Testis (tissue), 2 donors: ENCODE measurements at regions not wholly inside any gene's neighbourhood (a gene's known extent, or its start where the extent isn't known, plus 50 kb on each side); places are given as distances from the start of the nearest gene placed in this dataset.

Source experiments
- DNase-seq: peaks from one replicate; pipeline ENCODE4 v3.0.0-alpha.2; 2019
- H3K27ac ChIP-seq, 2 donors: fragments of 200-600 bp; sonication (generic); one replicate each; pipeline ENCODE4 v1.5.1; 2019
- H3K27me3 ChIP-seq: fragments of 200-600 bp; sonication (generic); one replicate; pipeline ENCODE4 v1.5.1; 2019
- H3K36me3 ChIP-seq: fragments of 200-600 bp; sonication (generic); one replicate; pipeline ENCODE4 v1.5.1; 2017; ENCODE audit warnings: low read depth; ENCODE audit errors: missing control alignments
- H3K4me1 ChIP-seq: fragments of 200-600 bp; sonication (generic); one replicate; pipeline ENCODE4 v1.5.1; 2019
- H3K4me3 ChIP-seq, 2 donors: fragments of 200-600 bp; sonication (generic); one replicate each; pipeline ENCODE4 v1.5.1; 2017 to 2019
- H3K9me3 ChIP-seq: fragments of 200-600 bp; sonication (generic); one replicate; pipeline ENCODE4 v1.5.1; 2017
- POLR2A ChIP-seq: fragments of 450-650 bp; IDR thresholded peaks from one replicate; pipeline ENCODE4 v1.6.1; 2017; ENCODE audit warnings: antibody characterized with exemption, mild to moderate bottlenecking, moderate library complexity
- WGBS, 2 donors: methylation state at CpG; one replicate each; pipeline ENCODE4 v1.1.5; 2018; 5-methylcytosine and 5-hydroxymethylcytosine counted together
- intact Hi-C: fragments of 100-400 bp; cut with DNase I; formaldehyde crosslinking; loops from one replicate; pipeline ENCODE4 v1.15.1; 2023; ENCODE audit warnings: low total_unique reads
- TF ChIP-seq, protein P1 (sequence below), 3 experiments: fragments of 450-650 bp in 2 of 3; fragments of 200-600 bp in 1 of 3; sonication (generic) in 1 of 3; IDR thresholded peaks; one replicate each; pipeline ENCODE4 v1.5.1; 2016 to 2019; ENCODE audit warnings: antibody characterized with exemption in 3 of 3, mild to moderate bottlenecking in 2 of 3, moderate library complexity in 1 of 3

DNA sequence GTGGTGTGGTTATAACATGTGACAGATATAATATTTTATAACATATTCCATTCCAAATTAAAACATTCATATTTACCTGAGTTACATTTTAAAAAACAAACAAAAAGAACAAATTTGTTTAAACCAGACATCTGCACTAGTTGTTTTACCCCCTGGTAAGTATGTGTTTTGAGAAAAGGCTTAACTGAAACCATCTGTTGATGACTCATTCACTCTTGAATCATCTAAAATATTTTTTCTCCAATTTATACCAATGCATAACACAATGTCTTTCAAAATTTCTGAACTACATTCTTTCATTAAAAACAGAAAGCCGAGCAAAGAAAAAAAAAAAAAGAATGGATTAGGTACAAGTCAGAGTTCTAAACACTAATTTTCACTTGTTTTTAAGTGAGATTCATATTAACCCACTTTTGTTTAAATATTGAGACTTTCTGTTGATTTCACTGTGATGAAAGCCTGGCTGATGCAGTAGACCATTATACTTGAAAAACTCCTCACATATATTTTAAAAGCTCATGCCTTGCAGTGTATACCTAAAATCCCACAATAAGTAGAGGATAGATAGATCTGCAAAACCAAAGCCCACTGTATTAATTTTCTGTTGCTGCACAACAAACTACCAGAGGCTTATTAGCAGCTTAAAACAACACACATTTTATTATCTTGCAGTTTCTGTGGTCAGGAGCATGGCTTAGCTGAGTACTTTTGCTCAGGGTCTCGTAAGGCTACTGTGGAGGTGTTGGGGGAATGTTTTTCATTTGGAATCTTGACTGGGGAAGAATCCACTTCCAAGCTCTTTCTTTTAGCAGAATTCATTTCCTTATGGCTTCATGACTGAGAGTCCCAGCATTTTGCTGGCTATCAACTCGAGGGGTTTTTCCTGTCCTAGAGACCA is 221.5 kb downstream of the PCDH18 start:
- Histone ChIP-seq H3K36me3 (no peaks in the 10 kb centered on the region), H3K4me1 (no peaks in the 10 kb centered on the region), H3K27ac (no peak overlapping the region), H3K27me3 (no peaks in the 10 kb centered on the region), H3K9me3 (no peaks in the 10 kb centered on the region), H3K4me3 (no peak overlapping the region)
- intact Hi-C loops = no loop called here
- WGBS, 2 donors = 71 to 73% methylated on average over 3 of the region's 3 CpGs
- DNase-seq = no peak
- TF ChIP-seq, protein P1, sequence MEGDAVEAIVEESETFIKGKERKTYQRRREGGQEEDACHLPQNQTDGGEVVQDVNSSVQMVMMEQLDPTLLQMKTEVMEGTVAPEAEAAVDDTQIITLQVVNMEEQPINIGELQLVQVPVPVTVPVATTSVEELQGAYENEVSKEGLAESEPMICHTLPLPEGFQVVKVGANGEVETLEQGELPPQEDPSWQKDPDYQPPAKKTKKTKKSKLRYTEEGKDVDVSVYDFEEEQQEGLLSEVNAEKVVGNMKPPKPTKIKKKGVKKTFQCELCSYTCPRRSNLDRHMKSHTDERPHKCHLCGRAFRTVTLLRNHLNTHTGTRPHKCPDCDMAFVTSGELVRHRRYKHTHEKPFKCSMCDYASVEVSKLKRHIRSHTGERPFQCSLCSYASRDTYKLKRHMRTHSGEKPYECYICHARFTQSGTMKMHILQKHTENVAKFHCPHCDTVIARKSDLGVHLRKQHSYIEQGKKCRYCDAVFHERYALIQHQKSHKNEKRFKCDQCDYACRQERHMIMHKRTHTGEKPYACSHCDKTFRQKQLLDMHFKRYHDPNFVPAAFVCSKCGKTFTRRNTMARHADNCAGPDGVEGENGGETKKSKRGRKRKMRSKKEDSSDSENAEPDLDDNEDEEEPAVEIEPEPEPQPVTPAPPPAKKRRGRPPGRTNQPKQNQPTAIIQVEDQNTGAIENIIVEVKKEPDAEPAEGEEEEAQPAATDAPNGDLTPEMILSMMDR (IDR thresholded peaks at IDR 0.05) = no peak
- TF ChIP-seq POLR2A = no peak

DNA sequence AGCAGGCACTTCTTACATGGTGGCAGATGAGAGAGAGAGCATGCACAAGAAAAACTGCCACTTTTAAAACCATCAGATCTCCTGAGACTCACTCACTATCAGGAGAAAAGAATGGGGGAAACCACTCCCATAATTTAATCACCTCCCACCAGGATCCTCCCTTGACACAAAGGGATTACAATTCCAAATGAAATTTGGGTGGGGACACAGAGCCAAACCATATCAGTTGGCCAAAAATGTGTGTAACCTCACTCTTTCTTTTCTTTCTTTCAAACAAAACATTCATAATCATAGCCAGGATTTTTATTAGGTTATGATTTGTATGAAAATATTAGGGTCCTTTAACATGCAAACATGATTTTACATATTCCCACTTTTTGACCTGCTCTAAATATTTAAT is 222.1 kb downstream of the PCDH18 start:
- Histone ChIP-seq H3K27me3 (no peaks in the 10 kb centered on the region), H3K4me3 (no peak overlapping the region), H3K9me3 (no peaks in the 10 kb centered on the region), H3K36me3 (no peaks in the 10 kb centered on the region), H3K4me1 (no peaks in the 10 kb centered on the region), H3K27ac (no peak overlapping the region)
- no peak for DNase-seq
- intact Hi-C loops = no loop called here
- no peak for TF ChIP-seq POLR2A
- TF ChIP-seq, protein P1 (IDR thresholded peaks at IDR 0.05) = no peak

DNA sequence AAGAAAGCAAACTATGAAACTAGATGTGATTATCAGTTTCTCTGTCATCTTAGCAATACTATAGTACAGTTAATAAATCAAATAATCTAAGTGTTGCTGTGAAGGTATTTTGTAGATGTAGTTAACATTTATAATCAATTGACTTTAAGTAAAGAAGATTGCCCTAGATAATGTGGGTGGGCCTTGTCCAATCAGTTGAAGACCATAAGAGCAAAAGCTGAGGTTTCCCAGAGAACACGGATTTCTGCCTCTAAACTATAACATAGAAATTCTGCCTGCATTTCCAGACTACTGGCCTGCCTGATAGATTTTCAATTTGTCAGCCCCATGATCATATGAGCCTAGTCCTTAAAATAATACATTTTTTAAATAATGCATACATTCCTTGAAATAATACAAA is 222.9 kb downstream of the PCDH18 start:
- WGBS, 2 donors = 85 to 94% methylated on average over 1 of the region's 1 CpG
- no peak for DNase-seq
- intact Hi-C loops = no loop called here
- no peak overlapping the region for H3K4me3 ChIP-seq
- H3K27ac ChIP-seq = no peak overlapping the region
- TF ChIP-seq, protein P1 (IDR thresholded peaks at IDR 0.05) = no peak
- TF ChIP-seq POLR2A = no peak
- no peaks in the 10 kb centered on the region for H3K27me3 ChIP-seq
- H3K9me3 ChIP-seq = no peaks in the 10 kb centered on the region
- no peaks in the 10 kb centered on the region for H3K36me3 ChIP-seq
- no peaks in the 10 kb centered on the region for H3K4me1 ChIP-seq

DNA sequence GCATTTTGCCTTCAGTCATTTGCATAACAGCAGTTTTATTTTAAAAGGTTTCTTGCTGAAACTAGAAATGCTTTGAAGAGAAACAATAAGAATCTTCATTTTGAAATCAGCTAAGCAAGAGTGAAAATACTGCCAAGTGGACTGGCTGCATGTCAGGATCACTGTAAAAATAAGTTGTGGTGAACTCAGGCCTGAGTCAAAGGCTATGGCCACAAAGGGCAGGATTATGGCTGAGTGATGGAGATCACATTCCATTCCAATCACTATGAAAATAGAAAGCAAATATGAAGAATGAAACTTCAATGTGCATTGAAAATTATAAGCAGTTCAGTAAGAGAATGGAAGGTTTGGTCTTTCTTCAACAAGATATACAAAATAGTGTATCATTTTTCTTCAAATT is 224.5 kb downstream of the PCDH18 start:
- intact Hi-C loops = no loop called here
- no peak for TF ChIP-seq POLR2A
- TF ChIP-seq, protein P1 (IDR thresholded peaks at IDR 0.05) = no peak
- H3K36me3 ChIP-seq = no peaks in the 10 kb centered on the region
- no peak overlapping the region for H3K4me3 ChIP-seq
- no peak for DNase-seq
- H3K9me3 ChIP-seq = no peaks in the 10 kb centered on the region
- no peak overlapping the region for H3K27ac ChIP-seq
- no peaks in the 10 kb centered on the region for H3K27me3 ChIP-seq
- no peaks in the 10 kb centered on the region for H3K4me1 ChIP-seq

DNA sequence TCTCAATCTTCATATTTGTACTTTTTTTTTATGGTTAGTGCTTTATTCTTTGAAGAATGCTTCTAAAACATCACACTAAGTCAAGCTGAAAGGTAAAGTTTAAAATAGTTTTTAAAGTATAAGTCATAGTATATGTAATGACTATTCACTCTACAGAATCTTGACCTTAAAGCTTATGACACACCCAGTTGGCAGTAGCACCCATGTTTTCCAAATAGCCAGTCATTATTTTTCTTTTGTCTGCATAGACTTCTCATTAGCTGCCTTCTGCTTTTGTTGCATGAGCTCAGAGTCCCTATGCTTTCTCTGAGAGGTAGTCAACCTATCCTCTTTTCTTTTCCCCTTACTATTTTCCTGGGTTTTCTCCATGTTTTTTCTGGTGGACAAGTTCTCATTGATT is 231.5 kb downstream of the PCDH18 start:
- no peaks in the 10 kb centered on the region for H3K36me3 ChIP-seq
- intact Hi-C loops = no loop called here
- H3K4me3 ChIP-seq = no peak overlapping the region
- no peaks in the 10 kb centered on the region for H3K9me3 ChIP-seq
- no peak overlapping the region for H3K27ac ChIP-seq
- no peaks in the 10 kb centered on the region for H3K27me3 ChIP-seq
- H3K4me1 ChIP-seq = no peaks in the 10 kb centered on the region
- TF ChIP-seq, protein P1 (IDR thresholded peaks at IDR 0.05) = no peak
- no peak for TF ChIP-seq POLR2A
- no peak for DNase-seq
